GM23338 (cell line): ENCODE measurements at regions not wholly inside any gene's neighbourhood (a gene's known extent, or its start where the extent isn't known, plus 50 kb on each side); places are given as distances from the start of the nearest gene placed in this dataset.

Experiments
- CTCF ChIP-seq, 2 experiments: fragments of 200-600 bp in 1 of 2; sonication (generic) in 1 of 2; conservative IDR thresholded peaks; 2 replicates each; pipeline versions ENCODE4 v1.5.1 to v1.6.1; 2016 to 2017; ENCODE audit warnings: antibody characterized with exemption in 2 of 2, low read depth in 2 of 2, mild to moderate bottlenecking in 2 of 2, moderate library complexity in 1 of 2
- EZH2phosphoT487 ChIP-seq: fragments of 200-600 bp; sonication (generic); IDR thresholded peaks from one replicate; pipeline ENCODE4 v1.8.1; 2018; ENCODE audit warnings: antibody characterized with exemption; ENCODE audit not compliant: unreplicated experiment
- ZNF114 ChIP-seq: fragments of 250-450 bp; sonication (Bioruptor Pico); IDR thresholded peaks from 2 replicates; pipeline ENCODE4 v1.5.0; 2020; ENCODE audit warnings: mild to moderate bottlenecking, moderate library complexity

- TF ChIP-seq EZH2phosphoT487 (no peak), CTCF (conservative IDR thresholded peaks at IDR 0.05; ENCODE audit: low read depth in 2 of 2) (no peak), ZNF114 (CRISPR knock-in tag) (no peak)
Measured at GRCh38 chr1:191065346-191065745, 587.7 kb upstream of the BRINP3 start.
